ENCODE measurements at regions not wholly inside any gene's neighbourhood (a gene's known extent, or its start where the extent isn't known, plus 50 kb on each side); places are given as distances from the start of the nearest gene placed in this dataset.

DNA sequence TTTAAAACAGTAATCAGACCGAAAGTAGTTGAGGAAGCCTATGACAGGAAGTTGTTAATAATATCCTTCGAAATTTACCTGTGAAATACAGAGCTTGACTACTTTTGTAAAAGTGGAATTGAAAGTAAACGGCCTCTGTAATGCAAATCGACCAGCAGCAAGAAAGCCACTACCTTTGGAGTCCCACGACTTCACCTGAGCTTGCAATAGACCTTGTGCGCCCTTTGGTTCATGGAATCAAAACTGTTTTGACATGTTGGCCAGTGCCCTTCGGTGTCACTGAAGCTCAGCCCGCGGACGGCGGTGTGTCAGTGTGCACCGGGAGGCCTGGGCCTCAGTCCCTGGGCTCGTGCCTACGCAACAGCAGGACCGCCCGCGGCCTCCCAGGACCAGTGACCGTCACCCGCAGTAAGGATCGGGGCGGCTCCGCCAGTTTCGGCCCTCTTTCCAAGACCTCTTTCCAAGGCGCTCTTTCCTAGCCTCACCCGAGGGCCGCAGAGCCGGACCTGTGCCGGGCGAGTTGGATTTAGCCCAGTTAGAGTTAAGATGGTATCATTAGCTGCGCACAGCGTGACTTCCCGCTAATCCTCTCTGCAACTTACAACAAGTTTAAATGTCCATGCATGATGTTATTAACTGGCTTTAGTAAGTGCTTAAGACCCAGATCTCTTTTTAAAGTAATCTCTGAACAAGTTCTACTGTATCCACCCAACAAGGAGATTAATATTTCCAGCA lies 223.3 kb downstream of the MEF2C start:
- CTCF ChIA-PET (ENCODE audit: low intra/inter-chr PET ratio, low total read pairs): no interaction called here
- no peaks in the 10 kb centered on the region for H3K36me3 ChIP-seq (replicated peaks in 1 of 2; ENCODE audit: control insufficient read depth in 1 of 2, insufficient read depth in 2 of 2, low read length in 2 of 2)
- in situ Hi-C loops (cut with HindIII; ENCODE audit: extremely low pct_ligation_motif_present, low pct_unique_long_range_greater_than_20kb) (no loop called here), intact Hi-C loops (cut with micrococcal nuclease; ENCODE audit: unreplicated experiment) (no loop called here)
- TF ChIP-seq, protein P1, sequence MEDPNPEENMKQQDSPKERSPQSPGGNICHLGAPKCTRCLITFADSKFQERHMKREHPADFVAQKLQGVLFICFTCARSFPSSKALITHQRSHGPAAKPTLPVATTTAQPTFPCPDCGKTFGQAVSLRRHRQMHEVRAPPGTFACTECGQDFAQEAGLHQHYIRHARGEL (CRISPR knock-in tag; IDR thresholded peaks at IDR 0.05): no peak
- TF ChIP-seq ZMYM2 (CRISPR knock-in tag; IDR thresholded peaks at IDR 0.05): no peak
- TF ChIP-seq SMAD9 (CRISPR knock-in tag; IDR thresholded peaks at IDR 0.05): no peak
- no peak for TF ChIP-seq ZNF589 (CRISPR knock-in tag; conservative IDR thresholded peaks at IDR 0.05)
- TF ChIP-seq YEATS2 (CRISPR knock-in tag; IDR thresholded peaks at IDR 0.05; ENCODE audit: borderline replicate concordance): no peak
- no peak for TF ChIP-seq MIXL1 (CRISPR knock-in tag; IDR thresholded peaks at IDR 0.05)
- no peak for FAIRE-seq
- H3K27me3 ChIP-seq (ENCODE audit: control insufficient read depth in 1 of 2, insufficient read depth in 2 of 2, low read length in 2 of 2): peaks cover 0 to 4% of the 10 kb centered on the region in 2 experiments; a peak in 1 of 5 replicates
- WGBS (ENCODE audit: low lambda C conversion rate): 58% methylated on average over 22 of the region's 32 CpGs
- no peak overlapping the region for H3K4me3 ChIP-seq (replicated peaks in 1 of 3; ENCODE audit: insufficient read depth in 1 of 3, low read depth in 2 of 3, low read length in 3 of 3)
- H3K9me3 ChIP-seq (ENCODE audit: low read length): no peaks in the 10 kb centered on the region
- H3K79me2 ChIP-seq (ENCODE audit: insufficient read depth, low read length): no peaks in the 10 kb centered on the region
- no peaks in the 10 kb centered on the region for H4K20me1 ChIP-seq (ENCODE audit: insufficient read depth, low read length)
- no peak overlapping the region for H3K9ac ChIP-seq (ENCODE audit: insufficient read depth, low read depth, low read length)
- no TSS peak for BruUV-seq (replicated peaks)
- no peak for DNase-seq (ENCODE audit: low spot score)
- H2AFZ ChIP-seq (ENCODE audit: low read length): no peak overlapping the region
- no peaks in the 10 kb centered on the region for H3K4me1 ChIP-seq (ENCODE audit: insufficient read depth, low read length)
- no peak for ATAC-seq
- POLR2A ChIA-PET: no interaction called here
- H3K27ac ChIP-seq (ENCODE audit: extremely low read length, insufficient read depth, low read length): no peak overlapping the region
- no peak overlapping the region for H3K4me2 ChIP-seq (ENCODE audit: low read depth, low read length)

DNA sequence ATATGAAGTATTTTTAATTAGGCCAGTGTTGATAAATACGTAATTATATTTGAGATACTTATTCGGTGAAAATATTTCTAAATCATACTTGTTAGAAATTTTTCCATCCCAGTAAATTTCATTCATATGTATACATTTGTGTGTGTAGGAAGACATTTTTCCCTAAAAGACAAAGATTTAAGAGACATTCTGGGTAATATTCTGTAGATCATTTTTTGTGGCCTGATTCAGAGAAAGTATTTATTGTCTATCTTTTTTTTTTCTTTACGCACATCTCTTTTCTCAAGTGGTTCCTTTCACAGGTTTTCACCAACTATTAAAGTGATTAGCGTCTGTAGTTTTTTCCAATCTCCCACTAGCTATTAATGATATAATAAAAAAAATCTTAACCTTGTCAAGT lies 224.1 kb downstream of the MEF2C start:
- H3K27ac ChIP-seq (ENCODE audit: extremely low read length, insufficient read depth, low read length): no peak overlapping the region
- no peak overlapping the region for H3K4me2 ChIP-seq (ENCODE audit: low read depth, low read length)
- H3K36me3 ChIP-seq (replicated peaks in 1 of 2; ENCODE audit: control insufficient read depth in 1 of 2, insufficient read depth in 2 of 2, low read length in 2 of 2): no peaks in the 10 kb centered on the region
- in situ Hi-C loops (cut with HindIII; ENCODE audit: extremely low pct_ligation_motif_present, low pct_unique_long_range_greater_than_20kb) (no loop called here), intact Hi-C loops (cut with micrococcal nuclease; ENCODE audit: unreplicated experiment) (no loop called here)
- TF ChIP-seq, protein P2, sequence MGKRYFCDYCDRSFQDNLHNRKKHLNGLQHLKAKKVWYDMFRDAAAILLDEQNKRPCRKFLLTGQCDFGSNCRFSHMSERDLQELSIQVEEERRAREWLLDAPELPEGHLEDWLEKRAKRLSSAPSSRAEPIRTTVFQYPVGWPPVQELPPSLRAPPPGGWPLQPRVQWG (CRISPR knock-in tag; IDR thresholded peaks at IDR 0.05; ENCODE audit: borderline replicate concordance, low read depth): no peak
- no peak for TF ChIP-seq ZNF589 (CRISPR knock-in tag; conservative IDR thresholded peaks at IDR 0.05)
- FAIRE-seq (no peak), ATAC-seq (no peak), DNase-seq (ENCODE audit: low spot score) (no peak)
- no peaks in the 10 kb centered on the region for H4K20me1 ChIP-seq (ENCODE audit: insufficient read depth, low read length)
- H3K9me3 ChIP-seq (ENCODE audit: low read length): no peaks in the 10 kb centered on the region
- H3K4me3 ChIP-seq (replicated peaks in 1 of 3; ENCODE audit: insufficient read depth in 1 of 3, low read depth in 2 of 3, low read length in 3 of 3): no peak overlapping the region
- no peaks in the 10 kb centered on the region for H3K4me1 ChIP-seq (ENCODE audit: insufficient read depth, low read length)
- no peaks in the 10 kb centered on the region for H3K79me2 ChIP-seq (ENCODE audit: insufficient read depth, low read length)
- H3K9ac ChIP-seq (ENCODE audit: insufficient read depth, low read depth, low read length): no peak overlapping the region
- no TSS peak for BruUV-seq (replicated peaks)
- ChIA-PET POLR2A (no interaction called here), CTCF (ENCODE audit: low intra/inter-chr PET ratio, low total read pairs) (no interaction called here)
- no peak overlapping the region for H2AFZ ChIP-seq (ENCODE audit: low read length)
- WGBS (ENCODE audit: low lambda C conversion rate): 51% methylated on average over 4 of the region's 4 CpGs
- H3K27me3 ChIP-seq (ENCODE audit: control insufficient read depth in 1 of 2, insufficient read depth in 2 of 2, low read length in 2 of 2): peaks cover 0 to 4% of the 10 kb centered on the region in 2 experiments; a peak in 1 of 5 replicates
